Natural killer cell (primary cell): ENCODE measurements at regions not wholly inside any gene's neighbourhood (a gene's known extent, or its start where the extent isn't known, plus 50 kb on each side); places are given as distances from the start of the nearest gene placed in this dataset.

Experiments
- ATAC-seq, 3 donors: fragments of 150-1000 bp in 2 of 3; fragments of 200-7000 bp in 1 of 3; cut with Tn5 transposase; 1 replicate in 1 of 3; 2 replicates in 2 of 3; pipeline ENCODE4 v1.10.0; 2021; ENCODE audit warnings: mild to moderate bottlenecking in 2 of 3, moderate library complexity in 2 of 3
- DNase-seq, 2 donors: peaks; one replicate each; pipeline versions ENCODE4 v3.0.0 to v3.0.0-alpha.2; 2013 to 2021; ENCODE audit warnings: mixed read lengths in 1 of 2
- H3K27ac ChIP-seq: one replicate; pipeline ENCODE4 v1.5.1; 2013; ENCODE audit warnings: mild to moderate bottlenecking, low read length
- H3K27me3 ChIP-seq: one replicate; pipeline ENCODE4 v1.6.1; 2013; ENCODE audit warnings: low read length; ENCODE audit not compliant: control insufficient read depth, insufficient read depth
- H3K36me3 ChIP-seq: one replicate; pipeline ENCODE4 v1.6.1; 2013; ENCODE audit warnings: low read length; ENCODE audit not compliant: control insufficient read depth, insufficient read depth
- H3K4me1 ChIP-seq: one replicate; pipeline ENCODE4 v1.6.1; 2013; ENCODE audit warnings: low read length; ENCODE audit not compliant: control insufficient read depth, insufficient read depth
- H3K4me3 ChIP-seq: one replicate; pipeline ENCODE4 v1.5.1; 2013; ENCODE audit warnings: low read length
- H3K9me3 ChIP-seq: one replicate; pipeline ENCODE4 v1.6.1; 2013; ENCODE audit warnings: low read length; ENCODE audit not compliant: control insufficient read depth, insufficient read depth
- H3K27ac Mint-ChIP-seq, 2 donors: one replicate each; pipeline ENCODE4 v1.8.0; 2022; ENCODE audit warnings: mild to moderate bottlenecking in 2 of 2, mixed read lengths in 2 of 2, moderate library complexity in 1 of 2
- H3K27me3 Mint-ChIP-seq, 2 donors: one replicate each; pipeline ENCODE4 v1.8.0; 2022; ENCODE audit warnings: low read depth in 2 of 2, mixed read lengths in 2 of 2
- H3K36me3 Mint-ChIP-seq: one replicate; pipeline ENCODE4 v1.8.0; 2022; ENCODE audit warnings: mixed read lengths
- H3K4me1 Mint-ChIP-seq, 2 donors: one replicate each; pipeline ENCODE4 v1.8.0; 2022; ENCODE audit warnings: mixed read lengths in 2 of 2
- H3K4me3 Mint-ChIP-seq: one replicate; pipeline ENCODE4 v1.8.0; 2022; ENCODE audit warnings: mild to moderate bottlenecking, moderate library complexity, mixed read lengths
- H3K9me3 Mint-ChIP-seq, 2 donors: one replicate each; pipeline ENCODE4 v1.8.0; 2022; ENCODE audit warnings: mixed read lengths in 2 of 2
- CTCF ChIP-seq: fragments of 200-600 bp; IDR thresholded peaks from one replicate; pipeline ENCODE4 v1.8.0; 2022; ENCODE audit warnings: antibody characterized with exemption
- WGBS: methylation state at CpG from one replicate; pipeline ENCODE4 v1.1.7; 2013; ENCODE audit warnings: missing lambda C conversion rate; ENCODE audit not compliant: insufficient coverage; 5-methylcytosine and 5-hydroxymethylcytosine counted together
- intact Hi-C: fragments of 100-400 bp; cut with micrococcal nuclease; formaldehyde crosslinking; loops from one replicate; pipeline ENCODE4 v1.14.2; 2022

GRCh38 chr1:199404976-199405375, 622.5 kb upstream of the NR5A2 start:
- Mint-ChIP-seq H3K36me3 (no peaks in the 10 kb centered on the region), H3K27me3 (peaks cover 5 to 12% of the 10 kb centered on the region in 2 donors), H3K4me1 (peaks cover 8% of the 10 kb centered on the region in 2 donors), H3K4me3 (no peak overlapping the region), H3K9me3 (no peaks in the 10 kb centered on the region), H3K27ac (no peak overlapping the region)
- H3K27me3 ChIP-seq: no peaks in the 10 kb centered on the region
- no peaks in the 10 kb centered on the region for H3K4me1 ChIP-seq
- no peak overlapping the region for H3K4me3 ChIP-seq
- H3K27ac ChIP-seq: no peak overlapping the region
- no peak for ATAC-seq
- no peak for DNase-seq
- no peak for TF ChIP-seq CTCF
- H3K36me3 ChIP-seq: no peaks in the 10 kb centered on the region
- intact Hi-C loops: no loop called here
- no peaks in the 10 kb centered on the region for H3K9me3 ChIP-seq

- DNase-seq: no peak
- no peak overlapping the region for H3K27ac Mint-ChIP-seq
- peaks cover under 1% of the 10 kb centered on the region in 2 donors for H3K4me1 Mint-ChIP-seq
- Histone ChIP-seq H3K27ac (no peak overlapping the region), H3K36me3 (no peaks in the 10 kb centered on the region), H3K27me3 (no peaks in the 10 kb centered on the region), H3K4me1 (no peaks in the 10 kb centered on the region), H3K4me3 (no peak overlapping the region), H3K9me3 (no peaks in the 10 kb centered on the region)
- H3K36me3 Mint-ChIP-seq: no peaks in the 10 kb centered on the region
- no peak for TF ChIP-seq CTCF
- no peaks in the 10 kb centered on the region for H3K9me3 Mint-ChIP-seq
- 95% methylated on average over 2 of the region's 3 CpGs for WGBS
- peaks cover 7 to 12% of the 10 kb centered on the region in 2 donors for H3K27me3 Mint-ChIP-seq
- no peak for ATAC-seq
- intact Hi-C loops: no loop called here
- H3K4me3 Mint-ChIP-seq: no peak overlapping the region
These were observed 621.8 kb upstream of the NR5A2 start for GRCh38 chr1:199405634-199406196.

GRCh38 chr1:199410462-199410861, 617.0 kb upstream of the NR5A2 start:
- Histone ChIP-seq H3K4me1 (no peaks in the 10 kb centered on the region), H3K36me3 (no peaks in the 10 kb centered on the region), H3K9me3 (peaks cover 3% of the 10 kb centered on the region), H3K4me3 (no peak overlapping the region), H3K27ac (no peak overlapping the region), H3K27me3 (no peaks in the 10 kb centered on the region)
- no peak for TF ChIP-seq CTCF
- H3K4me3 Mint-ChIP-seq: no peak overlapping the region
- H3K27me3 Mint-ChIP-seq: peaks cover 6 to 20% of the 10 kb centered on the region in 2 donors
- DNase-seq (no peak), ATAC-seq (no peak)
- 78% methylated on average over 3 of the region's 3 CpGs for WGBS
- no peak overlapping the region for H3K27ac Mint-ChIP-seq
- no peaks in the 10 kb centered on the region for H3K4me1 Mint-ChIP-seq
- intact Hi-C loops: no loop called here
- no peaks in the 10 kb centered on the region for H3K9me3 Mint-ChIP-seq
- H3K36me3 Mint-ChIP-seq: peaks cover 6% of the 10 kb centered on the region

- intact Hi-C loops: no loop called here
- no peaks in the 10 kb centered on the region for H3K27me3 ChIP-seq
These were observed 616.0 kb upstream of the NR5A2 start for GRCh38 chr1:199411506-199411905.

More at GRCh38 chr1:199411506-199411905, 616.0 kb upstream of the NR5A2 start:
- H3K27ac ChIP-seq: no peak overlapping the region
- Mint-ChIP-seq H3K27me3 (peaks cover 4 to 10% of the 10 kb centered on the region in 2 donors), H3K9me3 (peaks cover 0 to 2% of the 10 kb centered on the region in 2 donors), H3K36me3 (peaks cover 10% of the 10 kb centered on the region), H3K27ac (no peak overlapping the region), H3K4me3 (no peak overlapping the region), H3K4me1 (no peaks in the 10 kb centered on the region)
- ATAC-seq (no peak), DNase-seq (no peak)
- peaks cover 13% of the 10 kb centered on the region for H3K9me3 ChIP-seq
- TF ChIP-seq CTCF: no peak
- no peak overlapping the region for H3K4me3 ChIP-seq
- H3K4me1 ChIP-seq: no peaks in the 10 kb centered on the region
- H3K36me3 ChIP-seq: no peaks in the 10 kb centered on the region
